ENCODE measurements at regions not wholly inside any gene's neighbourhood (a gene's known extent, or its start where the extent isn't known, plus 50 kb on each side); places are given as distances from the start of the nearest gene placed in this dataset.
"Not testable (repeated sequence)": the region's sequence is repeated elsewhere in the genome, so short reads cannot be mapped to it uniquely, and the experiment has no call there.

GRCh38 chrX:4671344-4671743 is 957.9 kb upstream of the PRKX start:
- DNase-seq = no peak

GRCh38 chrX:4670606-4671005 is 957.2 kb upstream of the PRKX start:
- no peak for DNase-seq

DNA sequence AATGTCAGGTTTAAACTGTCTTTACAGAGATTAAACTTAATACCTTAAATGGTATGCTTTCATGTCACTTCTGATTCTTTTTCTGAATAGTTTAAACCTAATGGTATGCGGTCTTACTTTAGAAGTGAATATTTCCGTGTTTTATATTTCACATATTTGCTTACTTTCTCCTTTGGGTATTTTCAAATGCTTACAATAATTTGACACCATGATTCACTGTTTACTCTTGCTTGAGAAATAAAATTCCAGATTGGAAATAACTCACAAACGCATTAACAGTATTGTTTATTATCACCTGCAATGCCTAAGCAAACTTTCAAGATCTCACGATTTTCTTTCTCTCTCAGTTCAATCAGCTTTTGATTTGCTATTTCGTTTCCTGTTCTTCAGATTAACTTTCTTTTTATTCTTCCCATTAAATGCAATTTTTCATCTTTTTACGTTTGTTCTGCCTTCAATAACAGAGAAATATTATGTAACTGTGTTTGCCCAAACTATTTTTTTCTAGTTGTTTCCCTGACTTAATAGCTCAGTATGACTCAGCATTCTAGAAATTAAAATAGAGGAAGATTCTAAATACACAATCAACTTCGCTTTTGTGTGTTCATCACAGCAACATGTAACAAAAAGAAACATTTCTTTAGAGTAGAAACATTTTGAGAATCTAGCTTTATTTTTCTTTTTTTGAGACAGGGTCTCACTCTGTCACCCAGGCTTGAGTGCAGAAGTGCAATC is 955.5 kb upstream of the PRKX start:
- no peak for DNase-seq

DNA sequence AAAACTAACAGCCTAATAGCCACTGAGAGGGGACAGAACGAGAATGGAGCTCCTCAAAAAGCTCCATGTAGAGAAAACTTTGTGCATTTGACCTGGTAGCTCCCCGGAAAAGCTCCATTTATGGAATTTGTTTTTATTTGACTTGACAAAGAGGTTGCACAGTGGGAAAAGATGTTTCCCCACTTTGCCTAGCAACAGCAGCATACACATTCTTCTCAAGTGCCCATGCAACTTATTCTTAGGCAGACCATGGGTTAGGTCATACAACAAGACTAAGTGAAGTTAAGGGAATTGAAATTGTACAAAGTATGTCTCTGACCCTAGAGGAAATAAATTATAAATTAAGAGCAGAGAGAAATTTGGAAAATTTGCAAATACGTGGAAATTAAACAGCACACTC is 949.6 kb upstream of the PRKX start:
- DNase-seq = no peak

DNA sequence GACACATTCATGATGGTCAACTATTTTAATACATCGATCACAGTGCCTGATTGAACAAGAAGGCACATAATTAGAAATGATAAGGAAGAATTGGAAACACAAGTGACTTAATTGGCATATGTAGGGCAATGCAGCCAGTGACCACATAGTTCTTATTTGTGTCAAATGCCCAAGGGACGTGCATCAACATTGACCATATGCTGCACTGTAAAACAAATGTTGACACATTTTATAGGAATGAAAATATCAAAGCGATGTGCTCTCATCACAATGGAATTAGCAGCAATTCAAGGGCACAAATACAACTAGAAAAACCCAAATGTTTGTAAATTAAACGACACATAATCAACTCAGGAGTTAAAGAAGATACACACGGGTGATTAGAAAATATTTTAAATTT is 948.3 kb upstream of the PRKX start:
- no peak for DNase-seq

- DNase-seq = no peak
Measured at GRCh38 chrX:4656419-4656818, 943.0 kb upstream of the PRKX start.

DNA sequence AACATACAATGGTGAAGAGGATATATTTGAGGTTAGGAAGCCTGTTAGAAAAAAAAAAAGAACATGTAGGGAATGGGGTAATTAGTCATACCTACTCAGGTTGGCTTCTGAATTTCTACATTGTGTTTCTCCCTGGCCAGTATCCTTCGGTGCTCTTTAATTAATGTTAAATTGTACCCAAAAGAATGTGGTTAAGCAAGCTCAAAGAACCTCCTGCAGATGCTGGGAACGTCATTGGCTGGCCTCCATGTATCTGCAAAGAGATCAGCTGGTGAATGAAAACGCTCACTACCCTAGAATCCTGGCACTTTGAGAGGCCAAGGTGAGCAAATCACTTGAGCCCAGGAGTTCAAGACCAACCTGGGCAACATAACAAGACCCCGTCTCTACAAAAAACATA is 942.3 kb upstream of the PRKX start:
- no peak for DNase-seq

GRCh38 chrX:4642114-4642513 is 928.7 kb upstream of the PRKX start:
- DNase-seq = no peak

DNA sequence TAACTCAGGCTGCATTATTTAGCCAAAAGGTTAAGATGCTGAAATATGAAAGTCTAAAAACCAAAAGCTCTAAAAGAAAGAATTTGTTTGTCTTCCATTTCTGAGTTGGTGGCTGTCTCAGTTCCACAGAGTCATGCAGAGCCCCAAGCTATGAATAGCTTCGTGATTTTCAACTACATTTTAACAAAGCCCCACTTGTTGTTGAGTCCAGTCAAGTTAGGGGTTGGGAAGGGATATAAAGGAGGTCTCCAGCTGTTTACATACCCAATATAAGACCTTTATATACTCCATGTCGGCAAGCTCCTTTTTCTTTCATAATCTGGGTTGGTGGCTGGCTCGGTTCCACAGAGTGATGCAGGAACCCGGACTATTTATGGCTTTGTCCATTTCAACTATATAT is 924.6 kb upstream of the PRKX start:
- DNase-seq = no peak

- DNase-seq = peak; percentile 30
Measured at GRCh38 chrX:4627414-4627813, 914.0 kb upstream of the PRKX start.

GRCh38 chrX:4622486-4623167 is 909.2 kb upstream of the PRKX start:
- DNase-seq = no peak

DNA sequence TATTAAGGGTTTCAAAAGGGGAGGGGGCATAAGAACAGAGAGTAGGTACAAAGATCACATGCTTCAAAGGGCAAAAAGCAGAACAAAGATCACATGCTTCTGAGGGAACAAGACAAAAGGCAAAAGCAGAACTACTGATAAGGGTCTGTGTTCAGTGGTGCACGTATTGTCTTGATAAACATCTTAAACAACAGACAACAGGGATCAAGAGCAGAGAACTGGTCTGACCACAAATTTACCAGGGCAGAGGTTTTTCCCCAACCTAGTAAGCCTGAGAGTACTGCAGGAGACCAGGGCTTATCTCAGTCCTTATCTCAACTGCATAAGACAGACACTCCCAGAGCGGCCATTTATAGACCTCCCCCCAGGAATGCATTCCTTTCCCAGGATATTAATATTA is 900.2 kb upstream of the PRKX start:
- not testable (repeated sequence) for DNase-seq

DNA sequence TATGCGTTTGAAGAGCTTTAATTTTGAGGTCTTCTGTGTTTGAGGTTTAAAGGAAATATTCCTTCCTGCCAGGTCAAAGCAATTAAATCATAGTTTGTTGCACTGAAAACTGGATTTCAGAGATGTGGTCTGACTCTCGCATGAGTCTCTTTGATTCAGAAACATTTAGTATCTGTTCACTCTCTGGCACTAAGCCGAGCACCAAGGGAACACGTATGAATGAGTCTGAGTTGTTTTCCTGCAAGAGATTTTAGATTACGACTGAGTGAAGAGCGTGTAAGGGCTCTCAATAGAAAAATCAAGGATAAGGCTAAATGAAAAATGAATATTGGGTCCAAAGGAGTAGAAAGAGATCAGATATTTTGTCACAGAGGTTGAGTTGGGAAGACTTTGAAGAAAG is 875.4 kb upstream of the PRKX start:
- DNase-seq = no peak

DNA sequence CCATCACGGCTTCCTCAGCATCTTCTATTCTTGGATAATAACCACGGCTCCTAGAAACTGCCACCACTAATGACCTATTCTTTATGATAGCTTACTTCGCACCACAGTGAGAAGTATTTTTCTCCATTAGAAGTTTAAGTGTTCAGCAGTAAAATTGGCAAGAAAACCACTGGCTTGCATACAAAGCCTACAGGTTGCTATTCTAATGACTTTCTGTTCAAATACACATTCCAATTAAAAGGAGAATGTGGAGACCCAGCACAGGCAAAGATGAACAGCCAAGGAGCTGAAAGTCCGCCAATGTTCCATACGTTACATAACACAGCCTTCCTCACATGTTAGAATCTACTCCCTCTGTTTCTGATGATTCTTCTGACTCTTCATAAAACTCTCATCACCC is 875.0 kb upstream of the PRKX start:
- no peak for DNase-seq

DNA sequence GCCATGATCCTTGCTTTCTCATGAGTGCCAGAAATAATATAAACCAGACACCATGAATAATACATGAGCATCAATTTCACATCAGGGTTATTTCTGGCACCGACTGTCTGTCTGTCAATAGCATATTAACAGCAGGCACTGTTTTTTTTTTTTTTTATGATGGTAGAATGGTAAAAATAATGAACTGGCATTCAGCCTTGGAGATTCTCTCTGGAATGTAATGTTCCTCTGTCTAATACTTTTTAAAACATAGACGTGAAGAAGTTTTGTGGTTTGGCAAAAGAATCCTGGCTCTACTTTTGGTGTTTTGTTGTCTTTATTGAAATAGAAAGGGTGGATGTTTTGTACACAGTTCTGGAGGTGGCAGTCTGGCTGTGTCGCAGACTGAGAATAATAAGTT is 874.6 kb upstream of the PRKX start:
- no peak for DNase-seq

- DNase-seq = no peak
Measured at GRCh38 chrX:4579999-4580398, 866.5 kb upstream of the PRKX start.

DNA sequence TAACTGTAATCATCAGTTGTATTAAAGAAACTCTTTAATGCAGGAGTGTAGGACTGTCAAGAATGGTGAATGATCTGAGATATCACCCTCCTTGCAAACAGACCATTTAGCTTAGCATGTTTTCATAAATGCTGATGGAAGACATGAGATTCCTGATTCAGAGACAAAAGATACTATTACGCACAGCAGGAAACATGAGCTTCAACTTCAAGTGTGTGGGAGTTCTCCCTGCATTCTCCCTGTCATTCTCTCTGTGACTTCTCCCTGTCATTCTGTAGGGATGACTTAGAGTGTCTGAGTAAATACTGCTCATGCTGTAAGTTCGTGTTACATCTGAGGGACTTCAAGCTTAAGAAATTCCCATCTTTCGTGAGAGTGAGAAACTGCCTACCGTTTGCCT is 866.0 kb upstream of the PRKX start:
- no peak for DNase-seq

DNA sequence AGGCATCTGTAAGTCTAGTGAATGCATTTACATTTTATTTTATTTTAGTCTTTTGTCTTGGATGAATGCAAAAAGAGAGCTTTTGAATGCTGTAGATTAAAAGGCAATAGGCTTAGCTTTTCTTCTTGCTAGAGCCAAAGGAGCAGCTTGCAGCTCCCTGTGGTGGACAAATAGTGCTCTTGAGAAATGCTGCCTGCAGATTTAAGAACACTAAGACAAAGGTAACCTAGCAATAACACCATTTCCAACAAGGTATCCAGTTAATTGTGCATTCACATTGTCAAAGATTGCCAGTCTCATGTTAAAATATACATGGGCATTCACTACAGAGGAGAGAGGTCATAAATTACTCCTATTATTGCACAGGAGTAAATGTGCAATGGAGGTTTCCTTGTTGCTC is 859.2 kb upstream of the PRKX start:
- no peak for DNase-seq

- DNase-seq = no peak
Measured at GRCh38 chrX:4570151-4570550, 856.7 kb upstream of the PRKX start.

DNA sequence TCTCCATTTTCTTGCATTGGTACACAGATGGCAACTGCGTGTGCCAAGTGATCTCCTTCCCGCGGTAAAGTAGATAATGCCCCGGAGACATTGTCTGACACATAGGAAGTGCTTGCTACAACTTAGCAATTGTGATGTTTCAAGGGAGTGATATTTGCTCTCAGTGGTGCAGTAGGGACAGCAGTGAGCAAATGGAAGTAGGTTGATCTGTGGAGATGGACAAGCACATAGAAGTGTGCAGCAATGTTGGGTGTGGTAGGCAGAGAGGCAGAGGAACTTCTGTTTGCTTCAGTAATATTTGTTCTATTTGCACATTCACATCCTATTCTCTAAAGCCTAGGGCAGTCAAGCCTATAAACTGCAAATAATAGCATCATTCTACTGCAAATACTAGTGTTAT is 846.7 kb upstream of the PRKX start:
- no peak for DNase-seq

- no peak for DNase-seq
Measured at GRCh38 chrX:4550018-4550417, 836.6 kb upstream of the PRKX start.

DNA sequence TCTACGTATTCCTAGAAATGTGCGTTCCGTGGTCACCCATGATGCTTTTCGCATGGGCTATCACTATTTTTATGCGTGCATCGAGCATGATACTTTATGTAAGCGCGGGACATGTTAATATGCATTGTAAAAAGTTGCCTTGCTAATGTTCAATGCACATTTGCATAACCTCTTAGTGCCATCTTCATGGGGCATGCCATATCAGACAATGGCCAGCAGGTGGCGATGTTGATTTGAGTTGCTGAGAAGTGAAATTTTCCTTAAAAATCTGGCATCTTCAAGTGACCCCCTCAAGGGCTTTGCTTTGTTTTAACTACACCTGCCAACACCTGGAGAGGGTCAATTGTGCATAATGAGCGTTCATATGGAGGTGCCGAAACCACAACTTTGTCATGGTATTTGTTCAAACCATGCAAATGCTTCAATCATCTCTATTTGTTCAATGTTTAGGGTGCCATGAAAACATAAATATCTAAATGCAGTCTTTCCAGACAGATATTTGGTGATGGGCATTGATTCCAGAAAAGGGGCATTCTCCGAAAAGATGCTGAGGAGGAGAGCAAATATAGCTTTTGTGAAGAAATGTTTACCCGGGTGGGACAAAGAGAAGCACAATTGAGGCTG is 833.9 kb upstream of the PRKX start:
- peak; percentile 30 for DNase-seq

DNA sequence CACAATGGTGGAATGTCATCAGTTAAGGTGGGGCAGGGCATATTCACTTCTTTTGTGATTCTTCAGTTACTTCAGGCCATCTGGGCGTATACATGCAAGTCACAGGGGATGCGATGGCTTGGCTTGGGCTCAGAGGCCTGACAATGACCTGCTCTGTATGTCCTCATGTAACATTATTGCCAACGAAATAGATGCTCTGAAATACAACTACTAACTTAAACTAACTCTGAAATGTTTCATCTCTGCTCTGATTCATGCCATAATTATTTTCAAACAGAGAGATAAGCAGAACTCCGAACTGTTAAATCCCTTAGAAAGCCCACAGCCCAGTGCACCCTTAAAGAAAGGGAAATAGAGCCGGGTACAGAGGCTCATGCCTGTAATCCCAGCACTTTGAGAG is 832.7 kb upstream of the PRKX start:
- not testable (repeated sequence) for DNase-seq

- no peak for DNase-seq
Measured at GRCh38 chrX:4528247-4528646, 814.8 kb upstream of the PRKX start.
